Fibroblast of skin of abdomen (primary cell): ENCODE measurements at regions not wholly inside any gene's neighbourhood (a gene's known extent, or its start where the extent isn't known, plus 50 kb on each side); places are given as distances from the start of the nearest gene placed in this dataset.

Experiments used
- DNase-seq: peaks from one replicate; pipeline ENCODE4 v3.0.0-alpha.2; 2013

DNA sequence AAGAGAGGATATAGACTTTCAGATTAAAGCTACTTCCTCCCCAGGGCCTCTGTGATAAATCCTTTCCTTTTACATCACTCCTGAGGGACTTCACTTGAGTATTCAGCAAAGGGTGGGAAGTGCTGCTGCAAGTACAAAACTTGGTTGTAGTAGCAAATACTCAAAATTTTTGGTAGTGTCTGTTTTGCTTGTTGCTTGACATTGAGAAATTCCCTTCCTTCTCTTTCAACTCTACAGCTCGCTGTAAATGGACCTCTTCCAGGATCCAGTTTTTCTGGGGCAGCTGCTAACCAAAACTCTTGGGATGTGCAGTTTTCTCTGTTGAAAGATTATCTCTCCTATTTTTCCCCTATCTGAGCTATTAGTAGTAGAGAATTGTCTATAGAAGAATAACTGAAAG, 472.0 kb downstream of the CD109 start:
- peak; percentile 2 for DNase-seq

DNA sequence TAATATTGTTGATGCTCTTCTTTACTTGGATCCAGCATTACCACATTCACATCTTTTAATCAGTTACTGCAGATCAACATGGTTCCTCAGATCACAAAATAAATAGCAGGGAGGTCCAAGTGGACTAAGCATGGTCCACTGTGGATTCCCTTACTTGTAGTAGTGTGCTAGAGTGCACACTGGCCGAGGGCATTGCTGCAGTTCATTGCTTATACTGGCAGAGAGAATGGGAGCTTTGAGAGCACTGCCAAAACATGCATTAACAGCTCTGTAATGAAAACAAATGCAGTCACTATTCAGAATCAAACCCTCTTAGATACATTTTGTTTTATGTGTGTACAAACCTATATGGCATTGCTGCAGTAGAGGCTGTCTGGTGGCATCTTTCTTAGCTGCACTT, 471.5 kb downstream of the CD109 start:
- no peak for DNase-seq

DNA sequence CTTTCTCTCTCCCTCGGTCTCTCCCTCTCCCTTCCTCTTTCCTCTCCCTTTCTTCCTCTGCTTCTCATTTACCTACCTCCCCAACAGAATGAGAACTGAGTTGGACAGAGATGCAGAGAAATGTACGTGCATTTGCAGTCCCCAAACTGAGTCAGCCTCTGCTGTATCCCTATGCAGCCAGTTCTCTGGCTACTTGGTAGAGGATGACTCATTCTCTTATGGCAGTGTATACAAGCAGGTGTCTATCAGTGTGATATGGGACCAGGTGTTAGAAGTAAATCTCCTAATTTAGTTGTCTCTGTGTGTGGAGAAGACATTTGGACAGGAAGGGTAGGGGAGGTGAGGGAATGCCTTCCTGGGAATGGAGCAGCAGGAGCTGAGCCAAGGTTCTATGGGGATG, 470.8 kb downstream of the CD109 start:
- DNase-seq = no peak

DNA sequence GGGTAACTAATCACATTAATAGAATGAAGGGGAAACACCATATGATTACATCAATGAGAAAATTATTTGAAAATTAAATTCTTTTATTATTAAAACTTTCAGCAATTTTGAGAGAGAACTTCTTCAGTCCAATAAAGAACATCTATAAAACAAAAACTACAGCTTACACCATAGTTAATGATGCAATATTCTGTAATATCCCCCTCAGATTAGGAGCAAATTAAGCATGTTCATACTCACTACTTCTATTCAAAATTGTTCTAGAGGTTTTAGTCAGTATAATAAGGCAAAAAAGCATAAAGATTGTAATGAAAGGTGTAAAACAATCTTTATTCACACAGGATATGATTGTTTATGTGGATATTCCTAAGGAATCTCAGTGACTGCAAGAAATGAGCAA, 465.4 kb downstream of the CD109 start:
- peak; percentile 6 for DNase-seq

DNA sequence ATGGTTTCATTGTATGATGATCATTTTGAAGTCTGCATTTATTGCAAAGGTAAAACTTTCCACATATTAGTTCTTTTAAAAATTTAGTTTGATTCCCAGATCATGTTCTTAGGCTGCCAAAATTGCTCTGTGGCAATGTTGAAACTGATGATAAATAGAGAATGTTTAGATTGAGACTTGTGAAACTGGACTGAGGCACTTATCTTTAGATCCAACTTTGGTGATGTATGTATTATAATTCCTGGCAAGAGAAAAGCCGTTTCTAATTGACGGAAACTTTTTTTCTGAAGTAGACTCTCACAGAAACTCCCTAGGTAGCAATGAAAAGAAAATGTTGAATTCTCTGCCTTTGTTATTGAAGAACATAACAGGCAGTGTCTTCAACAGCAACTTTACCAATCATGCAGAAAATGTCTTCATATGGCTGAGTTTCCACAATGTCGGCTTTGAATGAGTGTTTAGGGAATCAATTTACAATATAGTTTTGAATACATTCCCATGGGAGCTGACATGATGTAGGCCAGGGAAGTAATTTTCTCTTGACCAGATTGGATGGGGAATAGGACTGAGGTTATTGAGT, 456.2 kb downstream of the CD109 start:
- no peak for DNase-seq

DNA sequence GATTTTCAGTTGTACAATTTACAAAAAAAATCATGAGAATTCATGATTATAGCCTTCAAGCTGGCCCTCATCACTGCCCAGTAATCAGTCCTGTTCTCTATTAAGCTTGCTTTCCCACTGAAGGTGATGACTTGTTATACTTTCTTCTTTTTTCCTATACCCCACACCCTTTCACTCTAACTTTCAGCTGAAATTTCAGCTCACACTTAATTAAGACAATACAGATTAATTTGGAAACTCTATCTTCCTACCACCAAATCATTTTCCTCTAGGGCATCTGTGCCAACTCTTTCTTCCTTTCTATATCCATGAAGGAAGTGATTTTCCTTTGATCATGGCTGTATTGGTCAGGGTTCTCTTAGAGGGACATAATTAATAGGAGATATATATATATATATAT, 449.9 kb downstream of the CD109 start:
- no peak for DNase-seq

DNA sequence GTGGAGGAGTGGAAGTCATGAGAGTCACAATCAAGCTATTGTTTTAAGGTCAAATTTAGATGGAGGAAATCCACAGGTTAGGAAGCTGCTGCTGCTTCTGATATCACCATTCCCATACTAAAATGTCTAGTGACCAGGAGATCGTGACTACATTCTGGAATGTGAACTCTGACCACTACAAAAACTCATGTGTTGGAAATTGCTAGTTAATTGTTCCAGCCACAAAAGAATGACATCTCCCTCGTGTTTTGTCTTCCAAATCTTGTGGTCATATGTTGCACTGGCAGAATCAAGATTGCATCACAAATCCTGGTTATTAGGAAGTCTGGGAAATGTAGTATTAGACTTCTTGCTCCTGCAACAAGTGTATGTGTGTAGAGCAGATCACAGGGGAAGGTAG, 441.9 kb downstream of the CD109 start:
- DNase-seq = peak; percentile 90

DNA sequence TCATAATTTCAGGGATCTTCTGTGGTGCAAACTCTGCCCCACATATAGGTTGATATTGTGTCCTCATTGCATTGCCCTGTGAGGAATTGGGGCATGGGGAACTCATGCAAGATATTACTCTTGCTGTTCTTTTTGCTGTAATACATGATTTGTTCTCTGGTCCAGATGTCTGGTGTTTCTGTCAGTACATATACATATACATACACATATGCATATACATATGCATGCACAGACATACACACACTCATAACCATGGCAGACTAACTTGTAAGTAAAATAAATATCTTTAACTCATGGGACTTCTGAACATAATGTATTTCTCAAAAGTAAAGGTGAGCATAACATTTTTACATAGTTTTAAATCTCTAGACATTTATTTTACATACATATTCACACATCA, 438.3 kb downstream of the CD109 start:
- DNase-seq = no peak

DNA sequence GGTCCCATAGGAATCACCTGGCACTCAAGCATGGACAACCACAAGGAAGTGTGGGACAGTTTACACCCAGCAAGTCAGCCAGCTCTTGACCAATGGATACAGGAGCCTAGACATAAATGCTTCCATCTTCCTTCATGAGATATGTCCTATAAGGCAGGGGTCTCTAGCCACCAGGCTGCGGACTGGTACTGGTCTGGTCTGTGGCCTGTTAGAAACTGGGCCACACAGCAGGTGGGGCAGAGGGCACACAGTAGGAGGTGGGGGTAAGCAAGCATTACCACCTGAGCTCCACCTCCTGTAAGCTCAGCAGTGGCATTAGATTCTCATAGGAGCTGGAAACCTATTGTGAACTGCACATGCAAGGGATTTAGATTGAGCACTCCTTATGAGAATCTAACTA, 437.1 kb downstream of the CD109 start:
- no peak for DNase-seq

DNA sequence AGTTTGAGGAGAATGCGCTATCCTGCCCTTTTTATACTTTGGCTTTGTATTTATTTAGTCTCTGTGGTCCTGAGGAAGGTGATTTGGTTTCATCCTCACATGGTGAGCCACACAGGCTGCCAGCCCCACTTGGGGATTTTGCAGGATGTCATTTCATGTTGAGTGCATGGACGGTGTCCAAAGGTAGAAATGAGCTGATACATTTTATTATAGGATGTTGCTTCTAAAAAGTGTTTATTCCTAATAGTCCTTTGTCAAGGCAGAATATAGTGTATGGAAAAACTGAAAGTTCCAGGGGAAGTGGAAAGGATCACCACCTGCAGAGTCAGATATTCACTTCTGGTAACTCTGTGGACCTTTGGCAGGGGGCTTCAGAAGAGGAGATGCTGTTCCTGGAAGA, 434.6 kb downstream of the CD109 start:
- no peak for DNase-seq

DNA sequence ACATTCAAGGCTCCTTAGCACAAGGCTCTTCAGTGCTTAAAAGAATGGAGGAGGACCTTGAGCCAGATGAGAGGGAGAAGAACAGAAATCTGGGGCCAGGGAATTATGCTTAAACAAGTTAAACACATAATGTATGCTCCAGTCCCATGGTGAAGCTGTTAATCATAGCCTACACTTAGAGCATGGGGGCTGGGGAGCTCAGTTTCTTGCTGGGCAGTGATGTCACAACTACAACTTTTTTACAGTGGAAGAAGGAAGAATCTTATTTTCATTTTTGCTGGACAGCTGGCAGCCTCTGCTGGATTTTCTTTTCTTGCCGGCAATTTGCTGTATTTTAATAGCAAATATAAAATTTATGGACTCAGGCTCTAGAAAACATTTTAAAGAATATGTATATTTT, 432.5 kb downstream of the CD109 start:
- DNase-seq = peak; percentile 57

DNA sequence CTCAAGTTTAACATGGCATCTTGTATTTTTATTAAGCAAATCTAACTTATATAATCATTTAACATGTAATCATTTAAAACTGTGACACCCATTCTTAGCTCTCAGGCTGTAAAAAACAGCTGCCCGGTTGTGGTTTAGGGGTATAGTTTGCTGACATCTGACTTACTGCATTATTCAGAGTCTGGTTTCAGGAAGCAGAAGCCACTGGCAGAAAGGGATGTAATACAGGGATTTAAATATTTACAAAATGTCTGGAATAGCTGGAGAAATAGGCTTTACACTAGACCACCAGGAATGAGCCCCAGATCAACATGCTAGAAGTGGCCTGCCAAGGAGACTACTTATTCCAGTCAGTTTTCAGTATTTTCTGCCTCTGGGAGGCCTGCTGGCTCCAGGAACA, 421.1 kb downstream of the CD109 start:
- DNase-seq = peak; percentile 56

DNA sequence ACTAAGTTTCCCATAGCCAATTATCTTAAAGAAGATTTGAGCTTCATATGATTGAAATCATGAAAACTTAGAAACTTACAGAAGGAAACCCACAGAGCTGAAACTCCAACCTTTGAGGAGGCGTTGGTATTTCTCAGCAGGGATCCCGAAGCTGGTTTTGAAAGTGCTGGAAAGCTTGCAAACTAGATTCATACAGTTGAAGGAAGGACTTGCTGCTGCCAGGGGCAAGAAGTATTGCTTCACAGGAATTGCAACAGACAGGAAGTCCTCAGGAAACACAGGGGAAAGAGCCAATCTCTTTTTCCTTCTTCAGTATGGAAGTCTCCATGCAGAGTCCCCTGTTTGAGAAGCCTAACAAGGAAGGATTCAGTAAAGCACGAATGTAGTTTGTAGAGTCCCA, 419.7 kb downstream of the CD109 start:
- DNase-seq = peak; percentile 10

DNA sequence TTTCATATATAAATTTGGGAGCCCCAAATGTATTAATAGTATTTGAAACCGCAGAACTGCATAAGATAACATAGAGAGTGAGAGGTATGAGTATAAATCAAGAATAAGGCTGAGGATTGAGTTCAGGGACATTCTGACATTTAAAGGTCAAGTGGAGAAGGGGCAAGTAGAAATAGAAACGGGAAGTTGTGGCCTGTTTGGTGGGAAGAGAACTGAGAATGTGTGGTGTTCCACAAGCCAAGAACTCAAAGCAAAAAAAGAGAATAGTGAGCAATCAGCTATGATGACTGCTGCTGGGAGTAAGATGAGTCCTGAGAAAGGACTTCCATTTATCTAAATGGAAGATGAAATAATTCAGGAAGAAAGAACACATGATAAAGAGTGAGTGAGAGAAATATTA, 418.4 kb downstream of the CD109 start:
- DNase-seq = peak; percentile 9

DNA sequence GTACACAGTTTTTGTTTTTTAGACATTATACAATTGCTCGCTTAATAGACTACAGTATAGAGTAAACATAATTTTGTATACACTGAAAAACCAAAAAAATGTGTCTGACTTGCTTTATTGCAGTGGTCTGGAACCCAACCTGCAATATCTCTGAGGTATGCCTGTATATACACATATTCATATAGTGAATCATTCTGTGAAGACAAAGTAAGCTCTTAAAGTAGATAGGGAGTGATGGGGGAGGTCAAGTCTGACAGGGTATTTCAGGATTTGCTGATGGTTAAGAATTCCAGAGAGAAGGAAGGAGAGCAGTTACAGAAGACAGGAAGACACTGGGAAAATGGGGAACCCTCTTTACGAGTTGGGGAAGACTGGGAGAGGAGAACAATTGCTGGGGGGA, 417.9 kb downstream of the CD109 start:
- DNase-seq = peak; percentile 62

DNA sequence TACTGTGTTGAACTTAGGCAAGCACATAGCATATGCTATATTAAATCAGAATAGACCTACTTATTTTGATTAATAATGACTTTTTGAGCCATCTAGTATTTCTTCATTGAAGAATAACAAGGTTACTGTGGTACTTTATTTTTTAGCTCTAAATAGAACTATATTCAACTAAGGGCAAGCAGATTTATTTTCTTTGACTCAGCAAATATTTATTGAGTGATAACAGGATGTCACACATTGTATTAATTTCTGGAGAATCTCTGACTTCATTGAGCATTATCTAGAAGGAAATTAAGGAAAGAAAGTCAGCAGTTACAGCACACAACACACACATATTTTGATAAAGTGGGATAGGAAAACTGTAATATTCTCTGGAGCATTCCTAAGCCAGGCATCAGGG, 407.4 kb downstream of the CD109 start:
- DNase-seq = no peak

DNA sequence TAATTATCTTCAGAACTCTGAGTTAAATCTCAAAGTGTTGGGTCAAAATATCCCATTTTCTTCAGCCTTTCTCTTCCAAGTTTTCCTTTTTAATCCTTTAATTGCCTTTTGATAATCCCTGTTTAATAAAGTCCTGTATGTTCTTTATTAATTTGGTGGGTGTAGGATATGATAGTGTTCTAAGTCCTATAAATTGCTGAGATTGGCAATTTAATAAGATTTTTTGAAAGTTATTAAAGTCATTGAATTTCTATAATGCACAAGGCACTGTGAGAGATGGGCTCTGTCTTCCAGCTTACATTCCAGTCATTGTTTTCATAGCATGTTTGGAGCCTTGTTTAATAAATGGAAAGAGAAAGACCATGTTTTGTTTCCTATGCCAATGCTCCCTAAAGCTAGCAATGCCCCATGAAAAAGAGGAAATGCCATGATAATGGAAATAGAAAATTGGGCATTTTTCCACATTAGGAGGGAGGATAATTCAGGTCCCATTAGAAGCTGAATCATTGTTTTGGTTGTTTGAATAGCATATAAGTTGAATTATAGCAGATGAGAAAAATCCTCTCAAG, 404.8 kb downstream of the CD109 start:
- DNase-seq = peak; percentile 23

DNA sequence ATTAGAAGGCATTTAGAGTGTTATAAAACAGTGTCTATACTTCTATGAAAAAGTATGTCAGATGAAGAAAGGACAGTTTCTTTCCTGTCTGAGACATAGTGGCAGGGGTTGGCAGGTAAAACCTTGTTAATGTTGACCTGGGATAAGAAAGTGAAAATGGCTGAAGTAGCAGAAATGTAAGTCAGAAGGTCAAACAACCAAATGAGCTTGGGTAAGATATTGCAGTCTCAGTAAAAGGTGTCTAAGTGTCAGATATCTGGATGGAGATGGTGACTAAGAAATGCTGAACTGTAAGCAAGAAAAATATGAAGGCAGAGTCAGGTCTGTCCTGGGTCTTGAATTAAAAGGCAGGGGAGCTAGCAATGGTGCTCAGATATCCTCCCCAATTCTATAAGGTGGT, 400.3 kb downstream of the CD109 start:
- no peak for DNase-seq

DNA sequence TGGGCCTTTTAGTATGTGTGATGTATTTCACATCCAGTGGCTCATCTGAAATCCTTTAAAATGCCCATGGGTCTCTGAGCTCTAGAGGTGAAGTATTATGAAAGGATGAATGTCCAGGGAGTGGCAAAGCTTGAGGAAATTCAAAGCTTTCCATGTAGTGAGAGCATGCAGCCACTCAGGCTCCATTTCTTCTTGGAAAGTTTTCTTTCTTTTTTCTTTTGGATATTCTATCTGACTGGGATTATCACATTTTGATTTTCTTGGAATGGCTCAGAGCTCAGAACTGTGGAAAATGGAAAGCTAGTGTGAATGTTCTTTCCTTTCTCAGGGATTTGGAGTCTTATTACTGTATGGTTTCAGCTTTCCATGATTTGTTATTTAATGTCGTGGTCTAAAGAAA, 397.4 kb downstream of the CD109 start:
- DNase-seq = no peak

DNA sequence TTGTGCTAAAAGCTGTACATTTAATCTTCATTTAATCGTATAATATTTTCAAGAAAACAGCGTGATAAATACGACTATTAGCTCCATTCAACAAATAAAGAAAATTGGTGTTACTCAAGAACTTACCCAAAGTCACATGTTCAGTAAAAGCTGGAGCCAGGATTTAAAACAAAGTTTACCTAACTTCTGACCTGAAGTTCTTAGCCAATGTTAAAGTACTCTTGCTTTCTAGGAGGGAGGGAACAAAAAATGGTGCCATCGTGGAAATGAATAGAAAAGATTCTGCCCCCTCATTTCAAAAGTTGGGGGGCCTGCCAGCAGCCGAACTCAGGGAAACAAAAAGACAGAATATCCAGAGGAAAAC, 395.8 kb downstream of the CD109 start:
- no peak for DNase-seq

DNA sequence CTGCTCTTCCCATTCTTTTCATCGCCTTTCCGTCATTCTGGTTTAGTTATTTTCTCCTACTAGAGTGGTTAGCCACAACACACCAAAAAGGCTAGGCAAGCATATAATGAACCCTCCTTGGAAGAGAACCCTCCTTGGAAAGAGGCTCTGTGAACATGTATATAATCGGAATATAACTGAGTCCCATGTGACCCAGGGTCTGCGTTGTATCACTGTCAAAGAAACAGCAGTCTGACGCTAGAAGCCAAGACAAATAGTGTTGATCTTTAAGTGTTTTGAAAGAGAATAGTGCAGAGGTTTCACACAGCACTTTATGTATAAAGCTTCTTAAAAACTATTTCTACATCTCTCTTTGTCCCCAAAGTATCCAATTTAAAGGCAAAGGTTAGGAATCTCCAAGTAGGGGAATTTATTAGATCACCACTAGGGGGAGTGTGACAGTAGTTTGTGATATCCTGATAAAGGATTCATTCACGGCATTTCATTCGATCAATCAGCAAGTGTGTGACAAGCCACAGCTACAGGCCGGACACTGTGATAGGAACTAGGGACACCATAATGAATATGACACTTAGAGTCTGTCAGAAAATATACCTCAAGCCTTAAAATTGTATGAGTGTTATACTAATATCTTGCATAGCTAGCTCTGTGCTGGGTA, 395.3 kb downstream of the CD109 start:
- DNase-seq = peak; percentile 49

DNA sequence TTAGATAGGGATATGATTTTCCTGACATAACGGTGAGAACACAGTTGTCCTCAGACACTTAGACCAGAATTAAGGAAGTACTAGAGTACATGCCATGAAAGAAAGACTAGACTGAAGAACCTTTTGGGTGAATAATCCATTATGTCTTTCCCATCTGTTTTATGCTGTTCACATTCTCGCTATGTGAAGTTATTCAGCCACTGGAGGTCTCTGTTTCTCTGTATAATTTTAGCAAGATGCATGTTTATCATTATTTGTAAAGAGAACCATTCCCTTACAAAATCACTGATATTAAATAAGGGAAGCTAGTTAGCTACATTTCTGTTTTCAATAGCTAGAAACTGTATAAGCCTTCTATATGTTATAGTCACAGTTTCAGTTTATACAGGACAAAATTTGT, 391.9 kb downstream of the CD109 start:
- DNase-seq = peak; percentile 66

DNA sequence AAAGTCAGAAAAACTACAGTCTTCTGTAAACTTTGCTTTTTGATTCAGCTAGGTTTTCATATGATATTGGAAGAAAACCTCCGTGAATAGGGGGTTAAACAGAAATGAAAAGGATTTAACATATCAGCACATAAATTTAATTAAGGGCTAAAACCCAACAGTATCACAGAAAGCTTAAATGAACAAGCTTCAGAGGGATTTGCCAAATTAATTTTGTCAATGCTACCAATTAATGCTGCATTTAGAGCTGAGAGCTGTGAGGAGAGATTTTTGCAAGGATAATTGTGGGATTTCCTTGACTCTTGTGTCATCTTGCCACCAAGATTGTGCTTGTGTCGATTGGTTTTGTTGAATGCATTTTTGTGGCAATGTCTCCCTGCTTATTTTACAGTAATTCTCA, 379.9 kb downstream of the CD109 start:
- DNase-seq = no peak

DNA sequence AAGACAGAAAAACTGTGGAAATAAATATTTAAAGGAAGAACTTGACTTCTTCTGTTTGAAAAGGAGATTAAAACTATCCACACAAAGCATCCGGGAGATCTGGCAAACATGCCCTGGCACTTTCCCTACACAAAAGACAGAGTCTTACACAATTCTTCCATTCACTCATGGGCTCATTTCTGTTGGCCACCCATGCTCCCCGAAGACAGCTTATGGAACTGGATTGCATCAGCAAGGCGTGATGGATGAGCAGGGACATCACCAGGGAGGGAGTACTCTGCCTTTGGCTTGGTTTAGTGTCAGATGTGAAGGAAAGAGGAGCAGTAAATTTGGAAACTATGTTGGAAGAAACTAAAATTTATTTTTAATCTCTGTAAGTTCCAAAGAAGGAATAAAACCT, 379.3 kb downstream of the CD109 start:
- DNase-seq = peak; percentile 87

DNA sequence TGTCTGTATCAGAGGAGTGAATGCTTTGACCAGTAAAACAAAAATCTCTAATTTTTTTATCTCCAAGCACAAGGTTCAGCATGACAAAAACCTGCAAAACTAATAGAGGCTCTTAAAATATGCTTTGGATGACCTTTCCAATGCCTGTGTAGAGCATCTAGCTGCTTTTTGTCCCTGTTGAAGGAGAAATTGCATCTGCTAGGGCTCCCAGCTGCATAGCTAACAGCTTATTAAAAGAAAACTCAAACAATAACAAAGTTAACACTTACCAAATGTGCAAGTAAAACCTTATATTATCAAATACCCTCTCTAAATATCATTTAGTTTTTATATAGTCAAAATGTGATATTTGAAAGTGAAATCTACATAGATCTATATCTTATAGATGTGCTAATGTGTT, 378.6 kb downstream of the CD109 start:
- no peak for DNase-seq
